Stomach (tissue), 8 donors: ENCODE measurements at regions not wholly inside any gene's neighbourhood (a gene's known extent, or its start where the extent isn't known, plus 50 kb on each side); places are given as distances from the start of the nearest gene placed in this dataset.

Experiments used
- DNase-seq, 2 donors: peaks; one replicate each; pipeline versions ENCODE4 v3.0.0 to v3.0.0-alpha.2; 2013 to 2019
- H3K27ac ChIP-seq, 5 donors: fragments of 200-600 bp in 4 of 5; sonication (generic) in 4 of 5; one replicate each; pipeline ENCODE4 v1.5.1; 2013 to 2019; ENCODE audit warnings: mild to moderate bottlenecking in 1 of 5, moderate library complexity in 1 of 5
- H3K27me3 ChIP-seq, 3 donors: fragments of 200-600 bp; sonication (generic); one replicate each; pipeline ENCODE4 v1.5.1; 2017 to 2019; ENCODE audit warnings: mixed run types in 1 of 3
- H3K36me3 ChIP-seq, 4 donors: fragments of 200-600 bp; sonication (generic); 1 replicate in 3 of 4; 2 replicates in 1 of 4; pipeline ENCODE4 v1.5.1; 2016 to 2019
- H3K4me1 ChIP-seq, 4 donors: fragments of 200-600 bp; sonication (generic); one replicate each; pipeline ENCODE4 v1.5.1; 2016 to 2019
- H3K4me3 ChIP-seq, 4 donors: fragments of 200-600 bp; sonication (generic) in 3 of 4; one replicate each; pipeline ENCODE4 v1.5.1; 2016 to 2019; ENCODE audit warnings: mild to moderate bottlenecking in 1 of 4
- H3K9me3 ChIP-seq, 4 donors: fragments of 200-600 bp; sonication (generic); one replicate each; pipeline ENCODE4 v1.5.1; 2016 to 2019
- EP300 ChIP-seq: sonication (generic); formaldehyde crosslinking; IDR thresholded peaks from one replicate; pipeline ENCODE4 v1.6.1; 2017; ENCODE audit warnings: antibody characterized with exemption
- POLR2A ChIP-seq, 4 donors: fragments of 450-650 bp; IDR thresholded peaks; one replicate each; pipeline ENCODE4 v1.6.1; 2016; ENCODE audit warnings: antibody characterized with exemption in 4 of 4, control low read depth in 2 of 4, mild to moderate bottlenecking in 1 of 4, moderate library complexity in 1 of 4
- POLR2AphosphoS5 ChIP-seq, 3 donors: sonication (generic); formaldehyde crosslinking; IDR thresholded peaks; one replicate each; pipeline ENCODE4 v1.6.1; 2016; ENCODE audit warnings: antibody characterized with exemption in 3 of 3
- WGBS, 5 donors: extraction: QIAGEN DNeasy Blood & Tissue Kit in 3 of 5; methylation state at CpG; one replicate each; pipeline versions ENCODE4 v1.1.5 to v1.1.7; 2013 to 2018; 5-methylcytosine and 5-hydroxymethylcytosine counted together
- intact Hi-C: fragments of 100-400 bp; cut with DNase I; formaldehyde crosslinking; loops from one replicate; pipeline ENCODE4 v1.15.1; 2023; ENCODE audit warnings: low total_unique reads
- TF ChIP-seq, protein P1 (sequence below), 7 experiments: fragments of 450-650 bp in 4 of 7; fragments of 200-600 bp in 3 of 7; sonication (generic) in 3 of 7; IDR thresholded peaks; one replicate each; pipeline ENCODE4 v1.5.1; 2016 to 2019; ENCODE audit warnings: antibody characterized with exemption in 7 of 7, control low read depth in 2 of 7, mild to moderate bottlenecking in 1 of 7
- donor health status: healthy with polysubstance abuse.
- donor health status: Bipolar disorder and iron deficiency.
- donor health status: healthy.

DNA sequence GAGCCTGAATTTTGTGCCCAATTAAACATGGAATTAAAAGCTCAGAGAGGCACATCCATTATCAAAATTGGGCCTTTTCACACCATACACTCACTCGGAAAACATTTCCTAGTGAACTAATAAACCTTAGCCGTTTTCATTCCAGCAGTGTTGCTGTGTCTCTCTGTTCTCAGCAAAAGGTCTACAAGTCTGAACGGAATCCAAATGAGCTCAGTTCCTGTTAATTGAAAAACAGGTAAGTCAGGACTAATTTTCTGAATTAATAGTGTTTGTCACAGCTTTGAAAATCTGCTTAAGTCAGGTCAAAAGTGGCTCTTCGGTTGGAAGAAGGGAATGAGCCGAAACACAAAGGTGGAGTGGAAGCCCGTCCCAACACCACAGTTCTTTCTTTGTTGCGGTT lies 163.3 kb upstream of the RALGAPA2 start:
- WGBS, 5 donors, result 52 to 59% (median 57%) methylated on average over 7 of the region's 7 CpGs
- TF ChIP-seq, protein P1, sequence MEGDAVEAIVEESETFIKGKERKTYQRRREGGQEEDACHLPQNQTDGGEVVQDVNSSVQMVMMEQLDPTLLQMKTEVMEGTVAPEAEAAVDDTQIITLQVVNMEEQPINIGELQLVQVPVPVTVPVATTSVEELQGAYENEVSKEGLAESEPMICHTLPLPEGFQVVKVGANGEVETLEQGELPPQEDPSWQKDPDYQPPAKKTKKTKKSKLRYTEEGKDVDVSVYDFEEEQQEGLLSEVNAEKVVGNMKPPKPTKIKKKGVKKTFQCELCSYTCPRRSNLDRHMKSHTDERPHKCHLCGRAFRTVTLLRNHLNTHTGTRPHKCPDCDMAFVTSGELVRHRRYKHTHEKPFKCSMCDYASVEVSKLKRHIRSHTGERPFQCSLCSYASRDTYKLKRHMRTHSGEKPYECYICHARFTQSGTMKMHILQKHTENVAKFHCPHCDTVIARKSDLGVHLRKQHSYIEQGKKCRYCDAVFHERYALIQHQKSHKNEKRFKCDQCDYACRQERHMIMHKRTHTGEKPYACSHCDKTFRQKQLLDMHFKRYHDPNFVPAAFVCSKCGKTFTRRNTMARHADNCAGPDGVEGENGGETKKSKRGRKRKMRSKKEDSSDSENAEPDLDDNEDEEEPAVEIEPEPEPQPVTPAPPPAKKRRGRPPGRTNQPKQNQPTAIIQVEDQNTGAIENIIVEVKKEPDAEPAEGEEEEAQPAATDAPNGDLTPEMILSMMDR (IDR thresholded peaks at IDR 0.05), result no peak
- no peak for TF ChIP-seq EP300
- no peak for TF ChIP-seq POLR2A (IDR thresholded peaks at IDR 0.05)
- no peak for TF ChIP-seq POLR2AphosphoS5 (IDR thresholded peaks at IDR 0.05)
- Histone ChIP-seq H3K4me3 (no peak overlapping the region), H3K27me3 (peaks cover 0 to 38% (median 4%) of the 10 kb centered on the region in 3 donors), H3K27ac (no peak overlapping the region), H3K4me1 (no peaks in the 10 kb centered on the region), H3K9me3 (no peaks in the 10 kb centered on the region), H3K36me3 (no peaks in the 10 kb centered on the region)
- intact Hi-C loops, result no loop called here
- DNase-seq, result no peak

DNA sequence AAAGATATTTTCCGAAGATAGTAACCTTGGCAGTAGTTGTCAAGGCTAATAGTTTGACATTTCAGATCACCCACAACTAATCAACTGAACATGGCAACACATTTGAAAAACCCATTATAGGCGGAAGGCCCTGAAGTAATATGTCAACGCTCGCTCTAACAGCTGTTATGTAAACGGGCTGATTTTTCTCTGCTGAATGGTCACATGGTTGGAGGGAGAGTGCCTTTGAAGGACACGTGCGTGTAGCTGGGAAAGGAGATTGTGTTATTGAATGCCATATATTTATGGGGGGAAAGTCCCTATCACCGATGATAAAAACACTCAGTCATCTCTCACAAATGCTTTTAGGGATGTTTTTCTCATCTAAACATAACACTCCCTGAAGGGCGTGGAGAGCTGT lies 160.0 kb upstream of the RALGAPA2 start:
- H3K4me3 ChIP-seq, result no peak overlapping the region
- no peaks in the 10 kb centered on the region for H3K9me3 ChIP-seq
- no peak for TF ChIP-seq POLR2AphosphoS5 (IDR thresholded peaks at IDR 0.05)
- TF ChIP-seq EP300, result no peak
- no peak for TF ChIP-seq POLR2A (IDR thresholded peaks at IDR 0.05)
- TF ChIP-seq, protein P1 (IDR thresholded peaks at IDR 0.05), result no peak
- intact Hi-C loops, result no loop called here
- no peaks in the 10 kb centered on the region for H3K36me3 ChIP-seq
- H3K4me1 ChIP-seq, result no peaks in the 10 kb centered on the region
- no peak overlapping the region for H3K27ac ChIP-seq
- H3K27me3 ChIP-seq, result peaks cover 0 to 30% (median 4%) of the 10 kb centered on the region in 3 donors
- 39 to 53% (median 44%) methylated on average over 9 of the region's 9 CpGs for WGBS, 5 donors
- DNase-seq, result peak in 1 of 2 donors; percentile 49

DNA sequence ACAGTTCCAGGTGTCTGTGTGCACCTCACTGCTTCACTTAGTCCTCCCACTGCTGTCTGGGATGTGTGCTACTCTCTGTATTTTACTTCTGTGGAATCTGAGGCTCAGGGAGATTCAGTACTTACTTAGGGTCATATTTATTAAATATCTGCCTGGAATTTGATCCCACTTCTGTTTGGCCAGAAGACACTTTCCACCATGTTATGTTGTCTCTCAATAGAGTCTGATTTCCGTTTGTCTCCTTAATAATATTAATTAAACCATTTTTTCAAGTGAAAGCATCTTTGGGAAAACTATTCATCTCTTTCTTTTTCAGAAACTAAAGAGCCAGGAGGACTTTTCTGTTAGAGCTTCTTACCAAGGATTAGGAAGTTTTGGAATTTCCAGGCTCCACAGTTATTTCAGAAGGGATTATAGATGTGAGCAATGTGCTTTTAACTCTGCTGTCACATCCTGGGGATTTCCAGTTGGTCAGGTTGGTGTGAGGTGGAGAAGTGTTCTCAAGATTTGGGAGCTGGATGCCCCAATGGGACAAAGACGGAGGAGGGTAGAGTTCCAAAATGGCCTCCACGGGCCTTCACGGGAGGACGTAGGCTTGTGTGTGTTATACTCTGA lies 156.8 kb upstream of the RALGAPA2 start:
- Histone ChIP-seq H3K9me3 (no peaks in the 10 kb centered on the region), H3K4me3 (no peak overlapping the region), H3K4me1 (no peaks in the 10 kb centered on the region), H3K27ac (no peak overlapping the region), H3K27me3 (peaks cover 0 to 27% (median 3%) of the 10 kb centered on the region in 3 donors), H3K36me3 (no peaks in the 10 kb centered on the region)
- DNase-seq, result no peak
- TF ChIP-seq, protein P1 (IDR thresholded peaks at IDR 0.05), result no peak
- TF ChIP-seq POLR2A (IDR thresholded peaks at IDR 0.05) (no peak), POLR2AphosphoS5 (IDR thresholded peaks at IDR 0.05) (no peak), EP300 (no peak)
- intact Hi-C loops, result no loop called here
- 72 to 88% (median 84%) methylated on average over 5 of the region's 5 CpGs for WGBS, 5 donors

DNA sequence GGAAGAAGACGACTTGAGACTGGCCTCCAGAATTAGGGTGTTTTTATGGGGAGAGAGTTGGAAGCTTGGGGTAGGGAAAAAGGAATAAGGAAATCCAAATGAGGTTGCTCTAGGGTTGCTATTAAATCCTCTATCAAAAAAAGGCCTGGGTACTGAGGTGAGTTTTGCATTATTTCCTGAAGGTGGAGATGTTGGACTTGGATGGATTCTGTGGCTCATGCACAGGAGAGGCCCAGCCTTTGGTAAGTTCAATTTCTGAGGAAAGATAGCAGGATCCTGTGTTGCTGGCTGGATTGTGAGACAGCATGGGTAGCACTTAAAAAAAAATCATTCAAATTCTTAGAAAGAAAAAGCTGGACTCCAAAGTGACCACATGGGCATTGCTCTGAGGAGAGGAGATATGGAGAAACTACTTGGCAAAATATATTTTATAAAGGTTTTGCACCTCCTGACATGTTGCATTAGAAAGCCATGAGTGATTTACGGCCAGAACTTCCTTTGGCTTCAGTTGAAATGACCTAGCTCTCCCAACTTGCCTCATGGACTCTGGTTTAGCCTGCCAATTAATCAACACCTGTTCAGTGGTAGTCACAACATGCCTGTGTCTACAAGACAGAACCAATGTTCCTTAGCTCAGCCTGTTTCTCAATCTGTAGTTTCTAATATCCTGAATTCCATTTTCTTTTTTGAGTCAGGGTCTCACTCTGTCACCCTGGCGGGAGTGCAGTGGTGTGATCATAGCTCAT lies 152.1 kb upstream of the RALGAPA2 start:
- 64 to 77% (median 70%) methylated on average over 3 of the region's 3 CpGs for WGBS, 5 donors
- DNase-seq, result peak in 1 of 2 donors; percentile 59
- Histone ChIP-seq H3K4me3 (no peak overlapping the region), H3K4me1 (no peaks in the 10 kb centered on the region), H3K27ac (no peak overlapping the region), H3K36me3 (no peaks in the 10 kb centered on the region), H3K27me3 (no peaks in the 10 kb centered on the region), H3K9me3 (no peaks in the 10 kb centered on the region)
- no peak for TF ChIP-seq EP300
- TF ChIP-seq, protein P1 (IDR thresholded peaks at IDR 0.05), result peak in 1 of 7 experiments; percentile 22
- TF ChIP-seq POLR2A (IDR thresholded peaks at IDR 0.05), result no peak
- no peak for TF ChIP-seq POLR2AphosphoS5 (IDR thresholded peaks at IDR 0.05)
- intact Hi-C loops, result loop anchor here (5.0 kb wide), 1 partner anchor 643 kb away; no protein-coding TSS in a partner anchor
